SK-MEL-5 (cell line): ENCODE measurements at regions not wholly inside any gene's neighbourhood (a gene's known extent, or its start where the extent isn't known, plus 50 kb on each side); places are given as distances from the start of the nearest gene placed in this dataset.
"Not testable (repeated sequence)": the region's sequence is repeated elsewhere in the genome, so short reads cannot be mapped to it uniquely, and the experiment has no call there.

Source experiments
- DNase-seq: peaks from one replicate; pipeline ENCODE4 v3.0.0-alpha.2; 2016; ENCODE audit warnings: low read depth, low spot score
- in situ Hi-C: cut with HindIII; loops from 2 replicates; pipeline ENCODE4 v1.10.0; 2016; ENCODE audit warnings: low sequenced_read_pairs, high pct_unique_total_duplicates, low pct_unique_long_range_greater_than_20kb

- DNase-seq = peak; percentile 22
- in situ Hi-C loops = not testable (repeated sequence)
Measured at GRCh38 chr16:70014915-70015314, 63.8 kb downstream of the CLEC18A start.

- DNase-seq = not testable (repeated sequence)
Measured at GRCh38 chr16:70016751-70017150, 65.6 kb downstream of the CLEC18A start.

GRCh38 chr16:70018254-70018653, 67.1 kb downstream of the CLEC18A start:
- in situ Hi-C loops = no loop called here
- DNase-seq = peak; percentile 61

More at GRCh38 chr16:70016751-70017150, 65.6 kb downstream of the CLEC18A start:
- in situ Hi-C loops = not testable (repeated sequence)

GRCh38 chr16:70023207-70023606, 72.1 kb downstream of the CLEC18A start:
- in situ Hi-C loops, DNase-seq: not testable (repeated sequence)

- DNase-seq, in situ Hi-C loops: not testable (repeated sequence)
Measured at GRCh38 chr16:70023956-70024355, 72.8 kb downstream of the CLEC18A start.

- peak; percentile 96 for DNase-seq
- in situ Hi-C loops = not testable (repeated sequence)
Measured at GRCh38 chr16:70026165-70026854, 75.2 kb downstream of the CLEC18A start.

GRCh38 chr16:70032906-70033305, 81.2 kb upstream of the PDPR start:
- in situ Hi-C loops, DNase-seq: not testable (repeated sequence)

GRCh38 chr16:70037913-70038312, 76.2 kb upstream of the PDPR start:
- in situ Hi-C loops, DNase-seq: not testable (repeated sequence)

GRCh38 chr16:70040554-70040953, 73.6 kb upstream of the PDPR start:
- DNase-seq, in situ Hi-C loops: not testable (repeated sequence)

GRCh38 chr16:70043538-70044067, 70.5 kb upstream of the PDPR start:
- in situ Hi-C loops, DNase-seq: not testable (repeated sequence)

GRCh38 chr16:70046560-70046959, 67.6 kb upstream of the PDPR start:
- DNase-seq, in situ Hi-C loops: not testable (repeated sequence)

- in situ Hi-C loops, DNase-seq: not testable (repeated sequence)
Measured at GRCh38 chr16:70048083-70048482, 66.0 kb upstream of the PDPR start.

GRCh38 chr16:70058056-70058455, 56.1 kb upstream of the PDPR start:
- in situ Hi-C loops, DNase-seq: not testable (repeated sequence)

GRCh38 chr16:70059429-70059828, 54.7 kb upstream of the PDPR start:
- DNase-seq, in situ Hi-C loops: not testable (repeated sequence)

- DNase-seq, in situ Hi-C loops: not testable (repeated sequence)
Measured at GRCh38 chr16:70060521-70061027, 53.6 kb upstream of the PDPR start.

GRCh38 chr16:70061671-70062218, 52.4 kb upstream of the PDPR start:
- DNase-seq, in situ Hi-C loops: not testable (repeated sequence)

GRCh38 chr16:70062947-70063346, 51.2 kb upstream of the PDPR start:
- in situ Hi-C loops, DNase-seq: not testable (repeated sequence)
